ENCODE measurements at regions not wholly inside any gene's neighbourhood (a gene's known extent, or its start where the extent isn't known, plus 50 kb on each side); places are given as distances from the start of the nearest gene placed in this dataset.

GRCh38 chrX:43446752-43447151 lies 209.3 kb upstream of the MAOA start:
- TF ChIP-seq CTCF (IDR thresholded peaks at IDR 0.05; ENCODE audit: low read depth, low read length), result no peak
- no peak for TF ChIP-seq EZH2phosphoT487 (IDR thresholded peaks at IDR 0.05; ENCODE audit: low read depth)
